ENCODE measurements at regions not wholly inside any gene's neighbourhood (a gene's known extent, or its start where the extent isn't known, plus 50 kb on each side); places are given as distances from the start of the nearest gene placed in this dataset.

GRCh38 chr1:86235852-86236251 is 79.3 kb upstream of the COL24A1 start:
- H3K79me2 ChIP-seq (ENCODE audit: control insufficient read depth, insufficient read depth, low read length) = no peaks in the 10 kb centered on the region
- WGBS (ENCODE audit: insufficient coverage, insufficient replicate concordance, low lambda C conversion rate, missing lambda C conversion rate) = 93% methylated on average over 3 of the region's 3 CpGs
- in situ Hi-C loops (cut with MboI) (no loop called here), intact Hi-C loops (cut with micrococcal nuclease; ENCODE audit: unreplicated experiment) (no loop called here)
- DNase-seq (ENCODE audit: low read depth, low spot score) = no peak
- H3K4me3 ChIP-seq = no peak overlapping the region
- POLR2A ChIA-PET = no interaction called here
- CTCF ChIA-PET = no interaction called here
- H2AFZ ChIP-seq (ENCODE audit: control insufficient read depth, low read depth, low read length) = no peak overlapping the region
- RAD21 ChIA-PET (ENCODE audit: unreplicated experiment) = no interaction called here
- BruUV-seq (replicated peaks) = no TSS peak
- H3K36me3 ChIP-seq (ENCODE audit: control insufficient read depth in 2 of 2, insufficient read depth in 2 of 2, low read length in 1 of 2) = no peaks in the 10 kb centered on the region
- no peak overlapping the region for H3K4me2 ChIP-seq (ENCODE audit: control insufficient read depth, insufficient read depth)
- H3K27ac ChIP-seq (ENCODE audit: control insufficient read depth, insufficient read depth) = no peak overlapping the region
- no peak for ATAC-seq
- H3K27me3 ChIP-seq (replicated peaks in 1 of 2; ENCODE audit: control insufficient read depth in 2 of 2, insufficient read depth in 2 of 2, low read length in 1 of 2) = no peaks in the 10 kb centered on the region
- no peaks in the 10 kb centered on the region for H4K20me1 ChIP-seq (ENCODE audit: control insufficient read depth, insufficient read depth)
- no peak overlapping the region for H3K9ac ChIP-seq (ENCODE audit: control insufficient read depth, insufficient read depth, low read length)
- SMC1A ChIA-PET (ENCODE audit: uncharacterized antibody, unreplicated experiment) = no interaction called here
- H3K9me3 ChIP-seq (replicated peaks; ENCODE audit: control insufficient read depth, insufficient read depth, low read length) = no peaks in the 10 kb centered on the region
- FAIRE-seq = no peak
- H3K4me1 ChIP-seq (ENCODE audit: control insufficient read depth, insufficient read depth, low read length) = no peaks in the 10 kb centered on the region
- TF ChIP-seq ZNF384 (IDR thresholded peaks at IDR 0.05; ENCODE audit: borderline replicate concordance, low read depth, low read length) = no peak
- TF ChIP-seq TARDBP (IDR thresholded peaks at IDR 0.05; ENCODE audit: borderline replicate concordance) = no peak
- no peak for TF ChIP-seq MTA3 (IDR thresholded peaks at IDR 0.05; ENCODE audit: borderline replicate concordance, low read length)
- no peak for TF ChIP-seq FOXM1 (IDR thresholded peaks at IDR 0.05; ENCODE audit: low read depth, low read length)
- no peak for TF ChIP-seq USF2 (IDR thresholded peaks at IDR 0.05; ENCODE audit: borderline replicate concordance, low read depth, low read length)
- TF ChIP-seq PAX8 (IDR thresholded peaks at IDR 0.05) = no peak
- no peak for TF ChIP-seq HDGF (IDR thresholded peaks at IDR 0.05)
- no peak for TF ChIP-seq RAD21 (IDR thresholded peaks at IDR 0.05; ENCODE audit: insufficient read depth, low read depth, low read length)
- TF ChIP-seq ZNF274 (IDR thresholded peaks at IDR 0.05; ENCODE audit: insufficient read depth, insufficient read length) = no peak
- TF ChIP-seq E2F4 (IDR thresholded peaks at IDR 0.05; ENCODE audit: low read depth, low read length) = no peak
- TF ChIP-seq YY1 (IDR thresholded peaks at IDR 0.05; ENCODE audit: low read depth, low read length) = no peak
- TF ChIP-seq GABPA (IDR thresholded peaks at IDR 0.05; ENCODE audit: low read depth) = no peak
- no peak for TF ChIP-seq ZBTB40 (IDR thresholded peaks at IDR 0.05; ENCODE audit: borderline replicate concordance)
- no peak for TF ChIP-seq CEBPB (IDR thresholded peaks at IDR 0.05; ENCODE audit: borderline replicate concordance in 1 of 2, low read depth in 2 of 2, low read length in 2 of 2)
- TF ChIP-seq GATAD2B (conservative IDR thresholded peaks at IDR 0.05; ENCODE audit: low read depth) = no peak
